AML-193 (cell line): ENCODE measurements at regions not wholly inside any gene's neighbourhood (a gene's known extent, or its start where the extent isn't known, plus 50 kb on each side); places are given as distances from the start of the nearest gene placed in this dataset.

Experiments used
- DNase-seq, 2 experiments: peaks; one replicate each; lab custom pipeline; 2025; lab: John Stamatoyannopoulos, UW

DNA sequence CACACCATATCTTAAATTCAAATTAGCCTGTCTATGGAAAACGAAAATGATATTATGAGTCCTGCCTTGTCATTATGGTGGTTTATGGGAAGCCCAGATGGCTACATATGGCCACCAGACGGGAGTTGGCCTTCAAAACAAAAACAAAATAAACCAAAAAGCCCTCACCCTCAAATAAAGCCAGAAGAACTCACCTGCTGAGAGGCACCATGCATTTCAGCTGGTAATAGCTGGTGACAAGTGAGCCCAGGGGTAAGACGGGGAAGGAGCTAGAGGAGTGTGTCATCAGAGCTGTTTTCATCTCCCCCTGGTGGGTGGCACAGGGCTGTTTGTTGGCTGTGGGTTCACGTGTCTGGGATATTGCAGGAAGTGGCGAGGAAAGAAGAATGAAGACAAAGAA, 152.9 kb downstream of the EFNB2 start:
- no peak for DNase-seq

DNA sequence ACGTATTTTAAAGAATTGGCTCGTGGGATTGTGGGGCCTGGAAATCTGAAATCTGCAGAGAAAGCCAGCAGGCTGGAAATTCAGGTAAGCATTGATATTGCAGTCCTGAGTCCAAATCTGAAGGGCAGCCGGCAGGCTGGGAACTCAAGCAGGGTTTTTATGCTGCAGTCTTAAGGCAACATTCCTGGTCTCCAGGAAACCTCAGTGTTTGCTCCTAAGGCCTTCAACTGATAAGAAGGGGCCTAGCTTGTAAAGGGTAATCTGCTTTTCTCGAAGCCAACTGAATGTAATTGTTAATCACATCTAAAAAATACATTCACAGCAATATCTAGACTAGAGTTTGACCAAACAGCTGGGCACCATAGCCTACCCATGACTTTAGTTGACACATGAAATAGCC, 154.4 kb downstream of the EFNB2 start:
- no peak for DNase-seq

GRCh38 chr13:106377931-106378662, 157.4 kb downstream of the EFNB2 start:
- DNase-seq: no peak

- no peak for DNase-seq
These were observed 158.1 kb downstream of the EFNB2 start for GRCh38 chr13:106377341-106377740.

GRCh38 chr13:106376401-106377112, 158.9 kb downstream of the EFNB2 start:
- no peak for DNase-seq

DNA sequence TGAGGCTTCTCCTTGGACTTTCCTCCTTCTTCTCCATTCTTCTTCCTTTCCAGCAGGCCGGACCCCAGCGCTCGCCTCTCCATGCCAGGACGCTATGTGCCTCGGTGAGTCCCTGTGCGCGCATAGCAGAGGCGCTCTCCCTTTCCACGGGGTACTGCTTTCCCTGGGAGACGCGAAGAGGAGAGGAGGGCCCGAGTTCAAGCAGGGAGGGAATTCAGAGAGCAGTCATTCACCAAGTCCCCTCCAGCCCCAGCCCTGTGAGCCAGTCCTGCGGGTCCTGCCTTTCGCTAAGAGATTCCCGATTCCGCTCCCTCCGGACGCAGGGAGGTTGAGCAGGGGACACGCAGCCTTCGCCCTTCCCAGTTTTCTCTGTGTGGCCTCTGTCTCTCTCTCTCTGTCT, 160.4 kb downstream of the EFNB2 start:
- no peak for DNase-seq

GRCh38 chr13:106374631-106375030, 160.8 kb downstream of the EFNB2 start:
- no peak for DNase-seq

- no peak for DNase-seq
These were observed 161.4 kb downstream of the EFNB2 start for GRCh38 chr13:106373989-106374572.

DNA sequence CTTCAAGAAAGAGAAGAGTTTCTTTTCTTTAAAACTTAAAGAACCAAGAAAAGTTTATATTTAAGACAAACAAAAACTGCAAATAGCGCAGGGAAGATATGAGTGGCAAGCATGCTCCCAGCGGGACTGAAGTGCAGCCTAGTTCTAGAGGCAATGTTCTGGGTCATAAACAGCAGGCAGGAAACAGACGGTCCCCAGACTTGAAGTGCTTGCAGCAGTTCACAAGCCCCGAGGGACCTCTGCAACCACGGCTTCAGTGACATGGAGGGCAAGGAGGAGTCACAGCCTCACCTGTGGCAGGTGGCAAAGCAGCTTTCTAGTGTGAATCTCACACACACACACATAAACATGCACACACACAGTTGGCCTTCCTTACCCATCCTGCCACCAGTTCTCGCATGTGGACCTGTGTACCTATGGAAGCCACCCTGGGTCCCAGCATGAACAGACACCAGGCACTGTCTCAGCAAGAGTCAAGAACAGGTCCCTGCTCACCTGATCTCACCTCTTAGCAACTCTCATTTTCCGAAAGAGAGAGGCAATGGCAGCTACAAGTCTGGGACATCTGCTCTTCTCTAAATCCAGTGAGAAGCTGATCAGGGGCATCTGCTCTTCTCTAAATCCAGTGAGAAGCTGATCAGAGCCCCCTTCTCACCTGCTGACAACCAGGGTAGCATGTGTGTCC, 162.0 kb downstream of the EFNB2 start:
- DNase-seq: no peak

DNA sequence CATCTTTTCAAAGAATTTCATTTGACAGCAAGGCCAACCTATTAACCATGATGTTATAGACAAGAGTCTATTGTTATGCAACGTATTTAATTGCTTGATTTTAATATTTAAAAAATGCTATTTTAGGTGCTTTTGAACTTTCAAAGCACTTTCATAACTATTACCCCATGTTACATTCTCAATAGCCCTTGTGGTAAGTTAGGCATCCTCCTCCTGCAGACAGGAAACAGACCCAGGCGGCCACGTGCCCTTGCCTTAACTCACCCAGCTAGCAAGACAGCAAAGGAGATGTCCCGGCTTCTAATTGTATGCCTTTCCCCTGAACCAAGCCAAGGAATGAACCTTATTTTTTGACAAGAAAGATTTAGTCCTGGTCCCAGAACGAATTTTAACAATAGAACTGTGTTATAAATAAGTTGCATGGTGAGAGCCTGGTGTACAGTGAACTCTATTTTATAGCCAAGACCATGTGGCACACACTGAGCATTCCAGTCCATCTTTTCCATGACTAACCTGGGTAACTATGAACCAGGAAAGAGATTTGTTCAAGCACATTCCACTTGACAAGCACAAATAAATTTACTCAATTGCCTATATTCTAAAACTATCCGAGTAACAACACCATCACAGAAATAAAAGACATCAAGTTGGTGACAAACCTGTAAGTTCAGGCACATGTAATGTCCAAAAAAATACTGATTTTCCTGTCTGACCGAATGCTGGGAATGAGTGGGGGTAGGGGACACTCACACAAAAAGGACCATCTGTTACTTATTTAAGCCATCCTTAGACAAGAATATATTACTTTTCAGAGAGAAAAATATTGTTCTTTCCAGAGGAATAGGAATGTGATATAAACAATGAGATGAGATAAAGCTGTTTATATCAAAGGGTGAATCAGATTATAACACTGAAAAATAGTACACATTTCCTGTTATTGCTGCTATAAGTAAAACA, 163.0 kb downstream of the EFNB2 start:
- DNase-seq: no peak

- DNase-seq: no peak
These were observed 164.4 kb downstream of the EFNB2 start for GRCh38 chr13:106371024-106371423.

DNA sequence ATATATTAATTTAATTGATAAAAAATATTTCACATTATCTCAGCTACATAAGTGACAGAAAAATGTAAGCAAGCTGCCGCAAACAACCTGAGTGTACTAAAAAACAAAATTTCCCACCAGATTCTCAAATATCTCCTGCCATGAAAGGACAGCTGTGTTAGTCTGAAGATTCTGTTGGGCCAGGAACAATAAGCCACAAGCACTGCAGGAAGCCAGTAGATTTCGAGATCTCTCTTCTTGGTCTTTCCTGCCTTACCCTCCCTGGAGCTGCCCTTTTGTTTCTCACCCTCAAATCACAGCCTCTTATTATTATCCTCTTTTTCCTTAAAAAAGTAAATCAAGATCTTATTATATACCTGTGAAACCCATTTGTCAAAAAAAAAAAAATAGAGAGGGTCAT, 165.6 kb downstream of the EFNB2 start:
- no peak for DNase-seq

DNA sequence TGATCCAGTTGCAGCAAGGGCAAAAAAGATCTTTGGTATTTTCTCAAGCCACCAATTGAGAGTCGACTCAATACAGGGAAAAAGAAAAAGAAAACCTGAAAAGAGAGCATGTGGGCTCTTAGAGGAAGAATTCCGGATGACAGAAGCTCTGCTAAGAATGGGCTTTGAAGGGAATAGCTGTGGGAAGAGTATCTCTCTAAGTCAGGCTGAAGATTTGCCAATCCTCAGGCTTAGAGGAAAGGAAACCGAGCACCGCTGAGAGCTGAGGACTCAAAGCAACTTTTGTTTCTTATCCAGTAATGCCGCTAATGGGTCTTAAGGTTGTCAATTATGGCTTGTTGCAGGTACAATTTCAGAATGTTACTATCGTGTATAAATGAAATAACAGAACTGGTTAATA, 166.4 kb downstream of the EFNB2 start:
- no peak for DNase-seq

DNA sequence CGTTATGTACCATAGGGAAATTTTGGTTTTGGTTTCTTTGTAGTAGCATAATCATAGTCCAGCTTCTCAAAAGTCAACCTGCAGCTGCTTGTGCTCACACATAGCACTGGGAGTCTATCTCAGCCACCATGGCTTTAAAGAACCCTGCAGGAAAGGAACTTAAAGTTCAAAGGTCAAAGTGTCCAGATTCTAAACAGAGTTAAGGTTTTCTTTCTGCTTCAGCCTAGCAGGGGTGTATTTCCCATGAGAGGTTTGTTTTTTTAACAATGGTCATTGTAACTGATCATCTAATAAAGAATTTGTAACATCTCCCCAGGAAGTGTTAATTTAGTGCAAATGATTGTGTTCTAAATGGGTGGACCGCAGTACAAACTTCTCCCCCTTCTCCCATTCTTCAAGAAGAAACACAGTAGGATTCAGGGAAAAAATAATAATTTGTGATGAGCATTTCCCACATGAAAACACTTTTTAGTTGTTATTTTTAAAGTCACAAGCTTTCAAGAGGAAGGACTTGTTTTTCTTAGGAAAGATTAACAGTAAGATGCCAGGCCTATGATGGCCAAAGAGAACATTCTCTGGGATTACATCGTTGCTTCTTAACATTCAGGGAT, 168.0 kb downstream of the EFNB2 start:
- DNase-seq: no peak

- no peak for DNase-seq
These were observed 172.8 kb downstream of the EFNB2 start for GRCh38 chr13:106362707-106363106.

DNA sequence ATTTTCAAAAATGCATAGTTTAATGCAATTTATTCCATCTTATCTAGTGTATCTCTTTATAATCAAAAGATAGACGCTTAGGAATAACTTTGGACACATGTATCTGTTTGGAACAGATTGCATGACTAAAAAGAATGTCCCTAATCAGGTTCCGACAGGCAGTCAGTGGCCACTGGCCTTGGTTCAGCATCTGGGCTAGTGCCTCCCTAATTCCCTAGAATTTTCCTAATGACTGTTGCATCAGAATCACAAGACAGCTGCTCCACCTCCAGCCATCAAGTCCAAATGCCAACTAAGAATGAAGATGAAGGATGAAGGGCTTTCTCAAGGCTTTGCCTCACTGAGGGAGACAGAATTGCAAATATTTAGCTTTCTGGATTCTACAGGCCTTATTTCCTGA, 173.8 kb downstream of the EFNB2 start:
- no peak for DNase-seq

DNA sequence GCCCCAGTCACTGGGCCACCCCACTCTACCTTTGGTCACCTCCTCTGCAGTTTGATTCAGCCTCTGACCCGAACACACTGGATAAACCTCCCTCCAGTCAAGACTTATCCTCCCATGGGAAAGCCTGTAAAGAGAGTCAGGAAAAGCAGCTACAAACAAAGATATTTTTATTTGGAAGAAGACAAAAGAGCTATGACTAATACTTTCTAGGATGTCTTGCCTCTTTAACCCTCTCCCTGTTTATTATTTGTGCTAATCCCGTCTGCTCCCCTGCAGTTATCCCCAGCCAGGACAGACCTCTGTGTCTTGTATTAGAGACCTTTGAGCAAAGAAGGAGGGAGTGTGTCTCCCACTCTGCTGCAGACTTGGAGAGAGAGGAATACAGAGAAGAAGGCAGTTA, 178.3 kb downstream of the EFNB2 start:
- DNase-seq: no peak

DNA sequence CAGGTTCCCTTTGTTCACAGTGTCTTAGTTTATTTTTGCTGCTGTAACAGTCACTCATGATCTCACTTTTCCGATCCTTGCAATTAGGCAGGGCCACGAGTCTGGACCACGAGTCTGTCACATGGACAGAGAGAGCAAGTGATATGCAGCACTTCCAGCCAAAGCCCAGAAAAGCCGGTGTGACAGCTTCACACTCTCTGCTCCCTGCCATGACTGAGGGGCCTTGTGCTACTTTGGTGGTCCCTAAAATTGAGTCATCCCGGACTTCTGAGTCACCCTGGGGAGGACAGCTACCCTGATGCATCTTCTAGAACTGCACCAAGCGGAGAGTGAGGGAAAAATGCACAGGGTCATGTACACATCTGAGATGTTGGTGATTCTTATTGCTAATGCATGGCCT, 179.6 kb downstream of the EFNB2 start:
- no peak for DNase-seq

DNA sequence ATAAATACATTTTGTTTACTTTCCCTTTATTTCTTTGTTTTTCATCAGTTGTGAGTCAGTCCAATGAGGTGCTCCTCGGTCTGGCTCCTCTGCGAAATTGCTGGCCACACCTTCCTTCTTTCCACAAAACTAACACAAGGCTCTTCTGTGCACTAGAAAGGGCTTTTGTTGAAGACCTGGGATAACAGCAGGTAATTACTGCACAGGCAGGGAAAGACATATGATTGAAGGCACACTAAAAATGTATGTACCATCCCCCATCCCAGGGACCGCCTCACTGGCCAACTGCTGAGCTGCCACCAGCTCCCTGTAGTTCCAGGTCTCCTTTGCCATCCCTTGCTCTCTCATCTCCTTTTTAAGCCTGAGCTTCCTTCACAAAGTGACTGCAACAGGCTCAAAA, 180.5 kb downstream of the EFNB2 start:
- no peak for DNase-seq

DNA sequence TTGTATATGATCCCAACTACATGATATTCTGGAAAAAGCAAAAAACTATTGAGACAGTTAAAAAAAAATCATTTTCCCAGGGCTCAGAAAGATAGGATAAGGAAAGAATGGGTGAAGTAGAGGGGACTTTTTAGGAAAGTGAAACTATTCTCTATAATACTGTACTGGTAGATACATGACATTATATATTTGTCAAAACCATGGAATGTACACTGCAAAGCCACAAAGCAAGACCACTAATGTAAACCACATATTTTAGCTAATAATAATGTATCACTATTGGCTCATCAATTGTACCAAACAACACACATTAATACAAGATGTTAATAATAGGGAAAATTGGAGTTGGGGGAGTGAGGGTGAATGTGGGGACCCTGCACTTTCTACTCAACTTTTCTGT, 182.6 kb downstream of the EFNB2 start:
- DNase-seq: no peak

GRCh38 chr13:106351251-106351650, 184.2 kb downstream of the EFNB2 start:
- DNase-seq: no peak
